NCI-H2107 (cell line): ENCODE measurements at regions not wholly inside any gene's neighbourhood (a gene's known extent, or its start where the extent isn't known, plus 50 kb on each side); places are given as distances from the start of the nearest gene placed in this dataset.

Source experiments
- DNase-seq: peaks from one replicate; lab custom pipeline; 2025; lab: John Stamatoyannopoulos, UW

- no peak for DNase-seq
Measured at GRCh38 chr10:111506266-111507034, 429.6 kb downstream of the ADRA2A start.

GRCh38 chr10:111511751-111512150 lies 434.9 kb downstream of the ADRA2A start:
- DNase-seq = no peak

DNA sequence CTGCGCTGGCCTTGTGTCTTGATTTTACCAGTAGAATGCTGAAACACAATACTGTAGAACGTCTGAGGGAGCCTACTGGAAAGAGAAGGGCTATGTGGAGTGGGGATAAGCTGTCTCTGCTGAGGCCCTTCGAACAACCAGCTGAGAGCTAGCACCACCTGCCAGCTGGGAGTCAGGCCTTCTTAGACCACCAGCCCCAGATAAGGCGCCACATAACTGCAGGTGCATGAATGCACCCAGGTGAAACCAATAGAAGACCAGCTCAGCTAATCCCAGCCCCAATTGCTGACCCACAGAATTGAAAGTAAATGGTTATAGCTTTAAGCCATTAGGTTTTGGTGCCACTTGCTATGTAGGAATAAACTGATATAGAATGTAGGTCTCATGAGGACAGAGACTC lies 438.4 kb downstream of the ADRA2A start:
- DNase-seq = no peak

- no peak for DNase-seq
Measured at GRCh38 chr10:111515706-111516105, 438.9 kb downstream of the ADRA2A start.

- DNase-seq = no peak
Measured at GRCh38 chr10:111516144-111516543, 439.3 kb downstream of the ADRA2A start.

DNA sequence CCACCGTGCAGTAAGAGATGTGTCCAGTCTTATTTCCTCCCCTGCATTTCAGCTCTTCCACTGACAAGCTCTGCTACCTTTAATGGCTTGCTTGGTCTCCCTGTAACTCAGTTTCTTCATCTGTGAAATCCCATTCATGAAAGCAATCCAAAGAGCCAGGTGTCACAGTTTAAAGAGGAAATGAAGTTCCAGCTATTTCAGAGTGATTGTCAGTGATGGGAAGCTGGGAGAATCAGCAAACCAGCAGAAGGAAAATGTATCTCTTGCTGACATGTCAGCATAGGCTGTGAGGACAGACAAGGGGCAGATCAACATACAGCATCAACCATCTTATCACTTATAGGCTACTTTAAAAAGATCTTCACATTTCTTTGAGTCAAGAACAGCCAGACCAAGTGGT lies 445.3 kb downstream of the ADRA2A start:
- no peak for DNase-seq

DNA sequence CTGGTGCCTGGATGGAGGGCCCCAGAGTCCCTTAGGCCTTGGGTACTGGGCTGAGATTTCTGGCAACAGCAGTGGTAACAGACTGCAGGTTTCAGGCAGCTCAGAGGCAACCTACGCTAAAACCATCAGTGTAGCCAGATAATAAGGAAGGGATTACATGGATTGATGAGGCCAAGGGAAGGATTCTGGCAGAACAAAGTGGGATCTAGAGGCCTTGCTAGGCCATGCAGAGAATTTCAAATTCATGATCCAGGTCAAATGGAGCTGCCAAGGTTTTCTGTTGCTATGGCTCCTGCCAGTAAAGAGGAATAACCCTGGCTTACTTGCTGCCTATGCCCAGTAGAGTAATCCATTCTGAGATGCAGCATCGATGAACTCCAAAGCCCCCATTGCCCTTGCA lies 445.7 kb downstream of the ADRA2A start:
- no peak for DNase-seq

DNA sequence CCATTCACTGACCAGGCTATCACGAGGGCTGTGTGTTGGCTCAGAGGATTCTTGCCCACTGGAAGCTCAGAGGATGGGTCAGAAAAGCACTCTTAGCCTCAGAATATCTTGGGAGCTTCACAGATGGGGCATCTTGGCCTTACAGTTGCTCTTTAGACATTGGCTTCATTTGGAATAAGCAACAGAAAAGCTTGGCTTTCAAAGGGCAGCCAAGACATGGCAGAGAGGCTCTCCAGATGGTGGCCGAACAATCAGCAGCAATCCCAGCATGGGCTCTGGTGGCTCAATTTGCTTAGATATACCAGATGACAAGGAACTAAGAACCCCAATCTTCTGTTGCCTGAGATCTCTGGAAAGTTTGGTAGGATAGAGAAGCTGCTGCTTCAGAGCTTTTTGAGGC lies 446.2 kb downstream of the ADRA2A start:
- DNase-seq = no peak

- DNase-seq = no peak
Measured at GRCh38 chr10:111524134-111524533, 447.3 kb downstream of the ADRA2A start.

GRCh38 chr10:111525696-111526095 lies 448.9 kb downstream of the ADRA2A start:
- DNase-seq = no peak

GRCh38 chr10:111531690-111532089 lies 454.9 kb downstream of the ADRA2A start:
- no peak for DNase-seq

DNA sequence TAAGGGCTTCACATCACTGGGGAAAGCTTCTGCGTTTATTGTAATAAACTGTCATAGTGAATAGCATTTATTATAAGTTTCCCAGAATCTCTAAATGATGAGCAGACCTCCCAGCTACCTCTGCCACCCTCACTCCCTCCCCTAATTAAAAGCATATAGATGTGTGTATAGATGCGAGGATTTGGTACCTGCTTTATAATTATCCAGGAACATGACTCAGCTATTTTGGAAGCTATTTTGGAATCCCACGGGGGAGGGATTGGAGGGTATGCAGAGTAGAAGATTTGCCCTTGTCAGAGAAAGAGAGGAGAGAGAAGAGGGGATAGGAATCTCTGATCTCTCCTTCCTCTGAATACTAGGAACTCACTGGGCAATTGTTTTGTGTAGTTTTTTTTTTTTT lies 455.3 kb downstream of the ADRA2A start:
- DNase-seq = no peak

- no peak for DNase-seq
Measured at GRCh38 chr10:111539246-111539645, 462.4 kb downstream of the ADRA2A start.

GRCh38 chr10:111543854-111544253 lies 467.0 kb downstream of the ADRA2A start:
- DNase-seq = no peak

DNA sequence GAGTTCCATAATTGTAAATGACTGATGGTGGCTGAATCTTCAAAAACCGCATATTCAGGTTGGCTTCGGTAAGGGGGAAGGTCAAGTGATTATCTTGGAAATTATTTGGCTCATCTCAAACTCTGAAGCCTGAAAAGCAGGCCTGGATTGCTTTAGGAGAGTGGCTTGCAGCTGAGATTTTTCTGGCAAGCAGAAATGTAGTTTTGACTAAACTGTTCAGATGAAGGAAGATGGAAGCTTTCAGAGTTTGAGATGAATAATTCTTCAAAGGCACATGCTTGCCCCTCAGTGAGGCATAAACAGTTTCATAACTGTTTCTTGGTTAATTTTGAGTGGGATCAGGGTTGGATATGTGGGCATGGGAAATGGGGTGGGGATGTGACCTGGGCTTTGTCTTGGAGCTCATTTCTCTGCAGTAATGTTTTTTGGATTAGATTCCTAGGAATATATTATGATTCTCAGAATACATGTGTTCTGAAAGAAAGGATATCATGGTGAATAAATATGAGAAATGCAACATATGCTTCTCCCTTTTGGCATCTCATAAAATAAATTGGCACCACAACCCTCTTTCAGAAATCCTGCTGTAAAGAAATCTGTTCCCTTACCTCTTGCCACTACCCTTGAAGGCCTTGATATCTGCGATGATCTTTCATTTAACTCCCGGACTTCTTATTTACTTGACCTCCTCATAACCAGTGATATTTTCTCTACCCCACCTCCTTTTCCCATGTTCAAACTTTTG lies 469.2 kb downstream of the ADRA2A start:
- DNase-seq = no peak

- DNase-seq = no peak
Measured at GRCh38 chr10:111548084-111548726, 471.4 kb downstream of the ADRA2A start.

GRCh38 chr10:111551001-111551400 lies 474.2 kb downstream of the ADRA2A start:
- DNase-seq = no peak

GRCh38 chr10:111556666-111557065 lies 479.8 kb downstream of the ADRA2A start:
- DNase-seq = no peak

GRCh38 chr10:111558211-111558610 lies 481.4 kb downstream of the ADRA2A start:
- DNase-seq = no peak

GRCh38 chr10:111560027-111560426 lies 483.2 kb downstream of the ADRA2A start:
- no peak for DNase-seq

DNA sequence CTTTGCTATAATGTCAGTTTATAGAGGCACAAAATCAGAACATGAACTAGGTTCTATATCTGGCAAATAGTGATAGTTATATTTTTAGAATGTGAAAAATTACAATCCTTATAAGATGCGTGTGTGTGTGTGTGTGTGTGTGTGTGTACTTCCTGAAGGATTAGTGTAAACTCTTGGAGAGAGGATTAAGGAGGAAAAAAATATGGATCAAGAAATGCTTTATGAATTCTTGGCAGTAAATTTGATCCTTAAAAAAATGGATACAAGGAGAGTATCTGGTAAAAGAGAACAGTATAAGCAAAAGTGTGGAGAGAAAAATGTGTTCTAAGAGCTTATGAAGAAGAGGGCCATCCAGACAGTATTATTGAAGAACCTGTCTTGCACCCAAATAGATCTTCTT lies 484.3 kb downstream of the ADRA2A start:
- DNase-seq = no peak

DNA sequence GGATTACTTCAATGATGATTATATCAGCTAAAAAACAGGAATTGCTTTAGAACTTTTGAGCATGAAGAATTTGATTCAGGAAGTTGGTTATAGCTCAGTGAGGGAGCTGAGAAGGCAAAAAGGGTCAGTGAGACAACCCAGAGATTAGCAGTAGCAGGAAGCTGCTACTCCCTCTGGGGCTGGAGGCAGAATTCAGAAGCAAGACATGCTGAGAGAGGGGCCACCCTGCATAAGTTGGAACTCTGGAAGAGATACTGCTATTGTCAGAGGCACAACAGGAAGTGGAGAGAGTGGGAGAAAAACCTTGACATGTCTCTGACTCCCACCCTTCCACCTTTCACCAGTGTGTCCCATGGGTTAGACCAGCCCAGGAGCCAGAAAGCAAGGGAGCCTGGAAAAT lies 488.7 kb downstream of the ADRA2A start:
- no peak for DNase-seq

- DNase-seq = no peak
Measured at GRCh38 chr10:111578076-111578475, 501.2 kb downstream of the ADRA2A start.
